Posterior vena cava (tissue), 2 donors: ENCODE measurements at regions not wholly inside any gene's neighbourhood (a gene's known extent, or its start where the extent isn't known, plus 50 kb on each side); places are given as distances from the start of the nearest gene placed in this dataset.

Experiments used
- DNase-seq: peaks from one replicate; pipeline ENCODE4 v3.0.0-alpha.2; 2020; ENCODE audit warnings: low spot score
- intact Hi-C, 2 donors: fragments of 100-400 bp; cut with DNase I; formaldehyde crosslinking; loops; one replicate each; pipeline versions ENCODE4 v1.14.1 to v1.14.2; 2022 to 2023
- donor health status: DM: yes; HTN: yes; CAD: no.
- donor health status: DM: yes; HTN: yes; CAD: no.

GRCh38 chr2:4020153-4020552, 316.8 kb downstream of the DCDC2C start:
- intact Hi-C loops, result no loop called here
- no peak for DNase-seq

GRCh38 chr2:4020649-4021048, 317.3 kb downstream of the DCDC2C start:
- DNase-seq, result no peak

GRCh38 chr2:4024605-4025004, 321.2 kb downstream of the DCDC2C start:
- intact Hi-C loops, result no loop called here
- DNase-seq, result no peak

More at GRCh38 chr2:4020649-4021048, 317.3 kb downstream of the DCDC2C start:
- intact Hi-C loops, result no loop called here

GRCh38 chr2:4029081-4029480, 325.7 kb downstream of the DCDC2C start:
- intact Hi-C loops, result no loop called here
- no peak for DNase-seq

GRCh38 chr2:4039896-4040295, 336.5 kb downstream of the DCDC2C start:
- intact Hi-C loops, result no loop called here
- DNase-seq, result no peak

GRCh38 chr2:4047961-4048891, 344.9 kb downstream of the DCDC2C start:
- no peak for DNase-seq

GRCh38 chr2:4049463-4049862, 346.1 kb downstream of the DCDC2C start:
- DNase-seq, result no peak
- intact Hi-C loops, result no loop called here

More at GRCh38 chr2:4047961-4048891, 344.9 kb downstream of the DCDC2C start:
- intact Hi-C loops, result no loop called here

GRCh38 chr2:4053769-4054493, 350.6 kb downstream of the DCDC2C start:
- intact Hi-C loops, result no loop called here
- no peak for DNase-seq

- DNase-seq, result no peak
- intact Hi-C loops, result no loop called here
Observed at GRCh38 chr2:4066217-4066616, 362.8 kb downstream of the DCDC2C start.

- DNase-seq, result no peak
- intact Hi-C loops, result no loop called here
Observed at GRCh38 chr2:4073026-4073569, 369.7 kb downstream of the DCDC2C start.

- DNase-seq, result no peak
- intact Hi-C loops, result no loop called here
Observed at GRCh38 chr2:4077017-4077416, 373.6 kb downstream of the DCDC2C start.

GRCh38 chr2:4085186-4085585, 381.8 kb downstream of the DCDC2C start:
- DNase-seq, result no peak
- intact Hi-C loops, result no loop called here

GRCh38 chr2:4090668-4091630, 387.6 kb downstream of the DCDC2C start:
- intact Hi-C loops, result loop anchor here in 1 of 2 donors (2.0 kb wide), 1 partner anchor 14 kb away; no protein-coding TSS in a partner anchor
- DNase-seq, result no peak

- intact Hi-C loops, result loop anchor here in 1 of 2 donors (2.0 kb wide), 1 partner anchor 13 kb away; no protein-coding TSS in a partner anchor
- no peak for DNase-seq
Observed at GRCh38 chr2:4091869-4092268, 388.5 kb downstream of the DCDC2C start.

- intact Hi-C loops, result no loop called here
- DNase-seq, result no peak
Observed at GRCh38 chr2:4094743-4095142, 391.4 kb downstream of the DCDC2C start.

GRCh38 chr2:4096978-4097766, 393.8 kb downstream of the DCDC2C start:
- no peak for DNase-seq
- intact Hi-C loops, result no loop called here

- DNase-seq, result no peak
- intact Hi-C loops, result no loop called here
Observed at GRCh38 chr2:4098137-4098536, 394.8 kb downstream of the DCDC2C start.

GRCh38 chr2:4101936-4102335, 398.6 kb downstream of the DCDC2C start:
- intact Hi-C loops, result no loop called here
- no peak for DNase-seq
